ENCODE measurements at regions not wholly inside any gene's neighbourhood (a gene's known extent, or its start where the extent isn't known, plus 50 kb on each side); places are given as distances from the start of the nearest gene placed in this dataset.

GRCh38 chr11:13861411-13861810 lies 101.1 kb upstream of the SPON1 start:
- in situ Hi-C loops (cut with HindIII; ENCODE audit: low sequenced_read_pairs): no loop called here
- no peak for DNase-seq (ENCODE audit: low read depth)
- no peak for TF ChIP-seq CTCF (IDR thresholded peaks at IDR 0.05; ENCODE audit: low read depth, low read length, missing control alignments)

DNA sequence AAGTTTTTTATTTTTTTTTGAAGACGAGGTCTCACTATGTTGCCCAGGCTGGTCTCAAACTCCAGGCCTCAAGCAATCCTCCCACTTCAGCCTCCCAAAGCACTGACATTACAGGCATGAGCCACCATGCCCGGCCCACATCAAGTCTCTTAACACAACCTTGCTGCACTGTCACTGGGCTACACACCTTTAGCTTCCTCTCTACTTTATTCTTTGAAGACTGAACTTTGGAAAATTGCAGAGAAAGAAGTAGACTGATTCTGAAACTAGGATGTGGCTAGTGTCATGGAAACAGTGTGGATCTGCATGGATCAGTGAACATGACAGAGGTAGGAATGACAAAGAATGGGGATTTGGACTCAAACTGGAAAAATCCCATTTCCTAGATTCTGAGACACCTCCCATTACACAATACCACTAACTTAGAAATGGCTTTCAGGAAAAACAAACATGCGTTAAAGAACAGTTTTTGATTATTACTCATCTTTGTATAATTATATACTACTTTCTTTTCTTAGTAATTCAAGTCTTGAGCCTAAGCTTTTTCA lies 99.6 kb upstream of the SPON1 start:
- no peak for DNase-seq (ENCODE audit: low read depth)
- H3K4me3 ChIP-seq (ENCODE audit: low read depth, low read length): no peak overlapping the region
- TF ChIP-seq CTCF (IDR thresholded peaks at IDR 0.05; ENCODE audit: low read depth, low read length, missing control alignments): no peak
- in situ Hi-C loops (cut with HindIII; ENCODE audit: low sequenced_read_pairs): no loop called here

More at GRCh38 chr11:13861411-13861810, 101.1 kb upstream of the SPON1 start:
- H3K4me3 ChIP-seq (ENCODE audit: low read depth, low read length): no peak overlapping the region

GRCh38 chr11:13868710-13869397 lies 93.7 kb upstream of the SPON1 start:
- no peak for DNase-seq (ENCODE audit: low read depth)

DNA sequence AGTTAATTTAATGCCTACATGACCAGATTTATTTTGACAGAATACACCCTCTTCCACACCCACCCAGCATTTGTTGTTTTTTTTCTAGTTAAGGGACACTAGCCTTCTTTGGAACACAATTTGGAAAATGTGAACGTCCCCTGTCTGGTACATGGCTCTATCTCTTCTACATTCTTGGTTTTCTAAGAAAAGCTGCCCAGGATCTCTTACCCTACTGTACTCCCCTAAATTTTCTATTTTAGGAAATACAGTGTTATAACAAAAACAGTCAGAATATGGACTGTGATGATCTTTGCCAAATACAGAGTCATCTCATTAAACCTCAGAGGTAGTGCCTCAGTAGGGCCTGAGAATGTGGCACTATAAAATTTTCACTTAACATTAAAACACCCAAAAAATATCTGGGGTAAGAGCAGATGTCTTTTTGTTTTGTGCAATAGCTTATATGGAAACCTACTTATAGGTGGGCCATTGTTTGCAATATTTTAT lies 93.1 kb upstream of the SPON1 start:
- in situ Hi-C loops (cut with HindIII; ENCODE audit: low sequenced_read_pairs): no loop called here
- TF ChIP-seq CTCF (IDR thresholded peaks at IDR 0.05; ENCODE audit: low read depth, low read length, missing control alignments): no peak
- no peak for DNase-seq (ENCODE audit: low read depth)
- no peak overlapping the region for H3K4me3 ChIP-seq (ENCODE audit: low read depth, low read length)

More at GRCh38 chr11:13868710-13869397, 93.7 kb upstream of the SPON1 start:
- no peak overlapping the region for H3K4me3 ChIP-seq (ENCODE audit: low read depth, low read length)
- TF ChIP-seq CTCF (IDR thresholded peaks at IDR 0.05; ENCODE audit: low read depth, low read length, missing control alignments): no peak
- in situ Hi-C loops (cut with HindIII; ENCODE audit: low sequenced_read_pairs): no loop called here

GRCh38 chr11:13874597-13874996 lies 87.9 kb upstream of the SPON1 start:
- DNase-seq (ENCODE audit: low read depth): no peak
- H3K4me3 ChIP-seq (ENCODE audit: low read depth, low read length): no peak overlapping the region
- in situ Hi-C loops (cut with HindIII; ENCODE audit: low sequenced_read_pairs): no loop called here
- no peak for TF ChIP-seq CTCF (IDR thresholded peaks at IDR 0.05; ENCODE audit: low read depth, low read length, missing control alignments)

- in situ Hi-C loops (cut with HindIII; ENCODE audit: low sequenced_read_pairs): no loop called here
- no peak overlapping the region for H3K4me3 ChIP-seq (ENCODE audit: low read depth, low read length)
- no peak for TF ChIP-seq CTCF (IDR thresholded peaks at IDR 0.05; ENCODE audit: low read depth, low read length, missing control alignments)
- DNase-seq (ENCODE audit: low read depth): no peak
Measured at GRCh38 chr11:13875643-13876042, 86.9 kb upstream of the SPON1 start.
